Glutamatergic neuron (in vitro differentiated cells): ENCODE measurements at regions not wholly inside any gene's neighbourhood (a gene's known extent, or its start where the extent isn't known, plus 50 kb on each side); places are given as distances from the start of the nearest gene placed in this dataset.

Experiments
- DNase-seq: peaks from one replicate; pipeline ENCODE4 v3.0.0; 2022
- H3K27ac Mint-ChIP-seq: one replicate; pipeline ENCODE4 v1.8.0; 2020; ENCODE audit warnings: mild to moderate bottlenecking, mixed read lengths, inconsistent platforms; ENCODE audit not compliant: unreplicated experiment
- H3K27me3 Mint-ChIP-seq: one replicate; pipeline ENCODE4 v1.8.0; 2020; ENCODE audit warnings: mild to moderate bottlenecking, moderate library complexity, mixed read lengths, inconsistent platforms; ENCODE audit not compliant: unreplicated experiment
- H3K36me3 Mint-ChIP-seq: one replicate; pipeline ENCODE4 v1.8.0; 2020; ENCODE audit warnings: mild to moderate bottlenecking, mixed read lengths, inconsistent platforms; ENCODE audit not compliant: unreplicated experiment
- H3K4me1 Mint-ChIP-seq: one replicate; pipeline ENCODE4 v1.8.0; 2020; ENCODE audit warnings: mild to moderate bottlenecking, low read depth, mixed read lengths, inconsistent platforms; ENCODE audit not compliant: unreplicated experiment
- H3K4me3 Mint-ChIP-seq: one replicate; pipeline ENCODE4 v1.8.0; 2020; ENCODE audit warnings: mild to moderate bottlenecking, mixed read lengths, inconsistent platforms; ENCODE audit not compliant: unreplicated experiment
- H3K9me3 Mint-ChIP-seq: one replicate; pipeline ENCODE4 v1.8.0; 2020; ENCODE audit warnings: mild to moderate bottlenecking, moderate library complexity, mixed read lengths, inconsistent platforms; ENCODE audit not compliant: unreplicated experiment
- CTCF ChIP-seq: fragments of 200-600 bp; sonication (generic); IDR thresholded peaks from one replicate; pipeline ENCODE4 v1.5.0; 2021; ENCODE audit not compliant: partially characterized antibody, unreplicated experiment

- no peak overlapping the region for H3K27ac Mint-ChIP-seq
- H3K4me1 Mint-ChIP-seq: peaks cover 8% of the 10 kb centered on the region
- peaks cover 4% of the 10 kb centered on the region for H3K36me3 Mint-ChIP-seq
- TF ChIP-seq CTCF: no peak
- H3K27me3 Mint-ChIP-seq: peaks cover 3% of the 10 kb centered on the region
- no peak overlapping the region for H3K4me3 Mint-ChIP-seq
- H3K9me3 Mint-ChIP-seq: peaks cover 2% of the 10 kb centered on the region
- DNase-seq: no peak
These were observed 186.5 kb upstream of the HMGA2 start for GRCh38 chr12:65637774-65638173.

GRCh38 chr12:65638324-65638723 is 186.0 kb upstream of the HMGA2 start:
- Mint-ChIP-seq H3K4me1 (peaks cover 8% of the 10 kb centered on the region), H3K27me3 (peaks cover 3% of the 10 kb centered on the region), H3K27ac (no peak overlapping the region), H3K36me3 (peaks cover 4% of the 10 kb centered on the region), H3K9me3 (peaks cover 2% of the 10 kb centered on the region), H3K4me3 (no peak overlapping the region)
- DNase-seq: no peak
- no peak for TF ChIP-seq CTCF

GRCh38 chr12:65640489-65640901 is 183.8 kb upstream of the HMGA2 start:
- TF ChIP-seq CTCF: no peak
- Mint-ChIP-seq H3K9me3 (peaks cover 2% of the 10 kb centered on the region), H3K4me1 (peaks cover 5% of the 10 kb centered on the region), H3K27me3 (peaks cover 3% of the 10 kb centered on the region), H3K4me3 (no peak overlapping the region), H3K27ac (no peak overlapping the region), H3K36me3 (peaks cover 4% of the 10 kb centered on the region)
- DNase-seq: no peak

GRCh38 chr12:65642061-65642661 is 182.1 kb upstream of the HMGA2 start:
- no peak for DNase-seq
- Mint-ChIP-seq H3K4me3 (no peak overlapping the region), H3K27me3 (peaks cover 3% of the 10 kb centered on the region), H3K36me3 (peaks cover 4% of the 10 kb centered on the region), H3K4me1 (peaks cover 5% of the 10 kb centered on the region), H3K27ac (no peak overlapping the region), H3K9me3 (peaks cover 2% of the 10 kb centered on the region)
- no peak for TF ChIP-seq CTCF

- no peak overlapping the region for H3K4me3 Mint-ChIP-seq
- peaks cover 3% of the 10 kb centered on the region for H3K27me3 Mint-ChIP-seq
- H3K36me3 Mint-ChIP-seq: peaks cover 4% of the 10 kb centered on the region
- no peak overlapping the region for H3K27ac Mint-ChIP-seq
- H3K4me1 Mint-ChIP-seq: peaks cover 5% of the 10 kb centered on the region
- DNase-seq: no peak
- no peak for TF ChIP-seq CTCF
- peaks cover 2% of the 10 kb centered on the region for H3K9me3 Mint-ChIP-seq
These were observed 181.1 kb upstream of the HMGA2 start for GRCh38 chr12:65643171-65643570.
